ENCODE measurements at regions not wholly inside any gene's neighbourhood (a gene's known extent, or its start where the extent isn't known, plus 50 kb on each side); places are given as distances from the start of the nearest gene placed in this dataset.

GRCh38 chr14:98545181-98545580 lies 726.8 kb downstream of the BCL11B start:
- TF ChIP-seq POLR2A (IDR thresholded peaks at IDR 0.05; ENCODE audit: low read length) (no peak), GATA1 (IDR thresholded peaks at IDR 0.05; ENCODE audit: low read depth, low read length) (no peak)
- no peak for DNase-seq

GRCh38 chr14:98548071-98548686 lies 723.8 kb downstream of the BCL11B start:
- DNase-seq = no peak
- TF ChIP-seq GATA1 (IDR thresholded peaks at IDR 0.05; ENCODE audit: low read depth, low read length) (no peak), POLR2A (IDR thresholded peaks at IDR 0.05; ENCODE audit: low read length) (no peak)

DNA sequence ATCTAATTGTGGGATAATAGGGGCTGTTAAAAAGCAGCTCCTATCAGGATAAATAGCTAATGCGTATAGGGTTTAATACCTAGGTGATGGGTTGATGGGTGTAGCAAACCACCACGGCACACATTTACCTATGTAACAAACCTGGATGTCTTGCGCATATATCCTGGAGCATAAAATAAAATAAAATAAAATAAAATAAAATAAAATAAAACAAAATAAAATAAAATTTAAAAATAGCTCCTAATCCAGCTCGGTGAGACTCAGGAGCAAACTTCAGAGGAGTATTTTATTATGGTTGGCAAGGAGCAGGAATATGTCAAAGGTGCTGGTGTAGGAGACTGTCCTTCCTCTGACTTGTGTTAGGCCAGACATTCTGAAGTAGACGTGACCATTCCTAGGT lies 721.0 kb downstream of the BCL11B start:
- TF ChIP-seq GATA1 (IDR thresholded peaks at IDR 0.05; ENCODE audit: low read depth, low read length) = no peak
- no peak for TF ChIP-seq POLR2A (IDR thresholded peaks at IDR 0.05; ENCODE audit: low read length)
- no peak for DNase-seq

DNA sequence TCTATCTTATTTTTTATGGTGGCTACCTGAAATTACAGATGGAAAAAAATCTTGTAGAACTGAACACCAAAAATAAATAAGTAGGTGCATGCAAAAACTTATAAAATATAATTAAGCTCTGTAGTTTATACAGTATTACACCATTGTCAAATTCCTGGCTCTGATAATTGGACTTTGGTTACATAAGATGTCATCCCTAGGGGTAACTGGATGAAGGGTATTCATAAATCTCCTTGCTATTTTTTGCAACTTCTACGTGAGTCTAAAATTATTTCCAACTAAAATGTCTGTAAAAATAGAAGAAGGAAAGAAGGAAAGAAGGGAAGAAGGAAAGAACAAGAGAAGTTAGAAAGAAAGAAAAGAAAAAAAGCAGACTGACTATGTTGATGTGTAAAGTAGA lies 716.6 kb downstream of the BCL11B start:
- no peak for TF ChIP-seq GATA1 (IDR thresholded peaks at IDR 0.05; ENCODE audit: low read depth, low read length)
- no peak for TF ChIP-seq POLR2A (IDR thresholded peaks at IDR 0.05; ENCODE audit: low read length)
- DNase-seq = no peak

DNA sequence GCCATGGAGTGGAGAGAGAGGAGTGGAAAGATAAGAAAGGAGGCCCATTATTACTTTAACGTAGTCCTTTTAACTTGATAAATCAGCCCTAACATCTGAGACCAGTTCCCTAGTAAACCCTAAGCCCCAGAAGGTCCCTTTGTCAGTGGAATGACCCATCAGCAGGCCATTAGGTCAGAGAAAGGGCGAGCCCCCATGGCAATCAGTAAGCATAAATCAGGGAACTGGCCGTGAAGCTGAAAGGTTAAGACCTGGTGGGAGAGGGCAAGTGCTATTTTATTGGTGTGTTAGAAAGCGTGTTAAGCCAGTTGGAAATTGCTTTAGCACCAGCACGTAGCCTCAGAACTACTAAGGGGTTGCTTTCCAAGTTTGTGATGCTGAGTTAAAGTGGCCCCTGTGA lies 708.0 kb downstream of the BCL11B start:
- no peak for DNase-seq
- no peak for TF ChIP-seq POLR2A (IDR thresholded peaks at IDR 0.05; ENCODE audit: low read length)
- TF ChIP-seq GATA1 (IDR thresholded peaks at IDR 0.05; ENCODE audit: low read depth, low read length) = no peak

- DNase-seq = no peak
Observed at GRCh38 chr14:98564541-98564940, 707.5 kb downstream of the BCL11B start.

GRCh38 chr14:98571104-98571503 lies 700.9 kb downstream of the BCL11B start:
- TF ChIP-seq GATA1 (IDR thresholded peaks at IDR 0.05; ENCODE audit: low read depth, low read length) (no peak), POLR2A (IDR thresholded peaks at IDR 0.05; ENCODE audit: low read length) (no peak)
- DNase-seq = no peak

More at GRCh38 chr14:98564541-98564940, 707.5 kb downstream of the BCL11B start:
- TF ChIP-seq GATA1 (IDR thresholded peaks at IDR 0.05; ENCODE audit: low read depth, low read length) (no peak), POLR2A (IDR thresholded peaks at IDR 0.05; ENCODE audit: low read length) (no peak)

GRCh38 chr14:98573082-98573481 lies 698.9 kb downstream of the BCL11B start:
- TF ChIP-seq POLR2A (IDR thresholded peaks at IDR 0.05; ENCODE audit: low read length) = no peak
- TF ChIP-seq GATA1 (IDR thresholded peaks at IDR 0.05; ENCODE audit: low read depth, low read length) = no peak
- DNase-seq = no peak

- TF ChIP-seq GATA1 (IDR thresholded peaks at IDR 0.05; ENCODE audit: low read depth, low read length) (no peak), POLR2A (IDR thresholded peaks at IDR 0.05; ENCODE audit: low read length) (no peak)
- no peak for DNase-seq
Observed at GRCh38 chr14:98576463-98576862, 695.5 kb downstream of the BCL11B start.

- TF ChIP-seq POLR2A (IDR thresholded peaks at IDR 0.05; ENCODE audit: low read length) (no peak), GATA1 (IDR thresholded peaks at IDR 0.05; ENCODE audit: low read depth, low read length) (no peak)
- DNase-seq = no peak
Observed at GRCh38 chr14:98578204-98578603, 693.8 kb downstream of the BCL11B start.

- no peak for DNase-seq
Observed at GRCh38 chr14:98579140-98579539, 692.9 kb downstream of the BCL11B start.

DNA sequence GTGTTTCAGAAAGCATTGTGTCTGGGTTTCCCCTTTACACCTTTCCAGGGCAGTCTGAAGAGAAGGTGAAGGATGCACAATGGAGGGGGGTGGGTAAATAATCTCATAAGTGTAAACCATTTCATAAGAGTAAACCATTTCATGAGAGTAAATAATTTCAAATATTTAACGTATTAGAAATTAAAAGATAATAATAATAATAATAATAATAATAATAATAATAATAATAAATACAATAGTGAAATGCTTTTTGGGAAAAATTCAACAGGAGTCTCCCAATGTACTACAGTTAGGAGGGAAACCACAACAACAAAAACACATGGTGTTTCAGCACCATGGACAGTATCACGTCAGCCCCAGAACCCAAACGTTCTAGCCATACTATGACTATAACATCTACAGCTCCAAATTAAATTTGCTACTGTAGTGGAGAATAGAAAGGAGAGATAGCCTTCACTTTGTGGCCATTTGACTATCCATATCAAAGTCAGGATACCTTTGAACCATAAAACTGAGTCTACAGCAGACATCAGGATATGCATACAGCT lies 691.8 kb downstream of the BCL11B start:
- peak in 1 of 2 experiments; percentile 1 for DNase-seq
- TF ChIP-seq POLR2A (IDR thresholded peaks at IDR 0.05; ENCODE audit: low read length) (no peak), GATA1 (IDR thresholded peaks at IDR 0.05; ENCODE audit: low read depth, low read length) (no peak)

More at GRCh38 chr14:98579140-98579539, 692.9 kb downstream of the BCL11B start:
- no peak for TF ChIP-seq GATA1 (IDR thresholded peaks at IDR 0.05; ENCODE audit: low read depth, low read length)
- no peak for TF ChIP-seq POLR2A (IDR thresholded peaks at IDR 0.05; ENCODE audit: low read length)

DNA sequence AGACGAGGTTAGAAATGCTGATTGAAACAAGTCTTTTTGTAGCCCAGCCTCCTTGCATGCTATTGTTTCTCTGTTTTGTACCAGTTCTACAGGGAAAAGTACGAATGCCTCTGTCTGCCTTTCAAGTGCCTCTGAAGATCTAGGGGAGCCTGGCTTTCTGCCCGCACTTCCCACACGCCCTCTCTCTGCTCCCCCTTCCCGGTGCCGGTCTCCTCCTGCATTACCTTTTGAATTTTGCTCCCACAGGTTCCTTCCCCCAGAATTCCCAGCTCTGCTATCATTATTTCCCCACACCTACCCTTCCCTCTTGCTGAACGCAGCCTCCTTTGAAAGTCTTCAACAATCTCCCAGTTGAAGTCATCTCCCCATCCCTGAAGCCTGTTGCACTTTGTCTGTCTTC lies 689.7 kb downstream of the BCL11B start:
- no peak for TF ChIP-seq GATA1 (IDR thresholded peaks at IDR 0.05; ENCODE audit: low read depth, low read length)
- no peak for TF ChIP-seq POLR2A (IDR thresholded peaks at IDR 0.05; ENCODE audit: low read length)
- DNase-seq = no peak

DNA sequence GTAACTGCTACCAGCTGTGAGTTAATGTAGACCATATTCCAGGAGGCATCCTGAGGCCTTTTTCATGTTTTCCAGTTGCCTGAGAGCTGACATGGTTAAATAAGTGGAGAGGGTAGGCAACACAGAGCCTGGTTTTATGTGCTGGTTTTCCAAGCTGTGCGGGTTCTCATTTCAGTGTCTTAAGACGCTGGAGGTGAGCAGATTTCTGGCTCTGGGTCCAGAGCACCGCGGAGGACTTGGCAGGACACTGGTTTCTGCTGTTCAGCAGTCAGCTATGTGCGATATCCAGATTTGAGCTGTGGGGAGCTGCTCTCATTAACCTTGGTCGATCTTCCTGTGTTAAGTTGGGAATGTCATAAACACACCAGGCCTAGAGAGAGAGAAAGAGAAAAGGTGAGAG lies 680.8 kb downstream of the BCL11B start:
- no peak for DNase-seq
- no peak for TF ChIP-seq GATA1 (IDR thresholded peaks at IDR 0.05; ENCODE audit: low read depth, low read length)
- TF ChIP-seq POLR2A (IDR thresholded peaks at IDR 0.05; ENCODE audit: low read length) = no peak

DNA sequence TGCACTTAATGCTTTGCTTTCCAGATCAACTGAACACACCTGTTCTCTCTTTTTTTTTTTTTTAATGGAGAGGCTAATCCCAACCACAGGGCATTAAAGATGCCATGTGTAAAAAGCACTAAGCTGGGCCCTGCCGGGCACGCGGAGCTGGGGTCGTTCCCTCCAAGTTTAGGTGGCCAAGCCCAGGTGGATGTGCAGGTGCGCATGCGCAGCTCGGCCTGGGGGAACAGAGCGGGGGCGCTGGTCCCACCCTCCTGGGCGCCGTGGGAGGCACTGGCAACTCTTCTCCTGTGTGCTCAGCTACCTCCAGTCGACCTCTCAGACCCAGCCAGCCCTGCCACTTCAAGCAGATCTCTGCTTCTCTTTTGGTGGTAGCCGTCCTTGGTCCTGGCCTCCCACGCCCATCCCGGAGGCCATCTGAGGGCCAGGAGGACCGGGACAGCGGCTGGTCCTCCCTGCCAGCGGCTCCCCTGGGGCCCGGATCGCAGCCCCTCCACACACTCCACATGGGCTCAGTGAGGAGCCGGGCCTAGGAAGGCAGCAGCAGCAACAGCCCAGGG lies 679.3 kb downstream of the BCL11B start:
- no peak for DNase-seq
- no peak for TF ChIP-seq GATA1 (IDR thresholded peaks at IDR 0.05; ENCODE audit: low read depth, low read length)

All from erythroblast (primary cell).